ENCODE measurements at regions not wholly inside any gene's neighbourhood (a gene's known extent, or its start where the extent isn't known, plus 50 kb on each side); places are given as distances from the start of the nearest gene placed in this dataset.

GRCh38 chr3:124267406-124267805, 275.5 kb upstream of the ROPN1 start:
- TF ChIP-seq POLR2AphosphoS5 (IDR thresholded peaks at IDR 0.05): no peak
- TF ChIP-seq CTCF (IDR thresholded peaks at IDR 0.05): no peak
- TF ChIP-seq POLR2A (IDR thresholded peaks at IDR 0.05): no peak

Measured in stomach (tissue), 4 donors.